DND-41 (cell line): ENCODE measurements at regions not wholly inside any gene's neighbourhood (a gene's known extent, or its start where the extent isn't known, plus 50 kb on each side); places are given as distances from the start of the nearest gene placed in this dataset.
"Not testable (repeated sequence)": the region's sequence is repeated elsewhere in the genome, so short reads cannot be mapped to it uniquely, and the experiment has no call there.

Source experiments
- ATAC-seq: fragments of 200-7000 bp; cut with Tn5 transposase; 3 replicates; pipeline ENCODE4 v1.9.1; 2021; ENCODE audit warnings: low read depth; ENCODE audit not compliant: insufficient read depth
- DNase-seq: peaks from one replicate; pipeline ENCODE4 v3.0.0-alpha.2; 2020
- H2AFZ ChIP-seq: 2 replicates; pipeline ENCODE4 v1.6.0; 2012; ENCODE audit warnings: low read depth, low read length
- H3K27ac ChIP-seq: 2 replicates; pipeline ENCODE4 v1.5.1; 2012; ENCODE audit warnings: low read length, inconsistent platforms
- H3K27me3 ChIP-seq: fragments of 200-600 bp; sonication (generic); 2 replicates; pipeline ENCODE4 v1.6.0; 2012; ENCODE audit warnings: low read length, mild to moderate bottlenecking, inconsistent platforms; ENCODE audit not compliant: insufficient read depth, poor library complexity
- H3K36me3 ChIP-seq: 2 replicates; pipeline ENCODE4 v1.5.1; 2012; ENCODE audit warnings: low read length, inconsistent platforms; ENCODE audit not compliant: insufficient read depth
- H3K4me1 ChIP-seq: 2 replicates; pipeline ENCODE4 v1.5.1; 2012; ENCODE audit warnings: mild to moderate bottlenecking, low read length; ENCODE audit not compliant: insufficient read depth
- H3K4me2 ChIP-seq: 2 replicates; pipeline ENCODE4 v1.6.0; 2012; ENCODE audit warnings: mild to moderate bottlenecking, moderate library complexity, low read length, inconsistent platforms; ENCODE audit not compliant: insufficient read depth
- H3K4me3 ChIP-seq, 2 experiments: fragments of 200-600 bp in 1 of 2; shearing (Covaris generic) in 1 of 2; 2 replicates each; pipeline ENCODE4 v1.5.1; 2012 to 2016; ENCODE audit warnings: inconsistent platforms in 2 of 2, low read length in 2 of 2, mild to moderate bottlenecking in 2 of 2, low read depth in 1 of 2, moderate library complexity in 1 of 2
- H3K79me2 ChIP-seq: 2 replicates; pipeline ENCODE4 v1.6.0; 2012; ENCODE audit warnings: low read length, inconsistent platforms; ENCODE audit not compliant: insufficient read depth
- H3K9ac ChIP-seq: 2 replicates; pipeline ENCODE4 v1.6.0; 2012; ENCODE audit warnings: low read depth, mild to moderate bottlenecking, inconsistent platforms, low read length, moderate library complexity
- H3K9me3 ChIP-seq: 2 replicates; pipeline ENCODE4 v1.5.1; 2012; ENCODE audit warnings: low read length, moderate library complexity, mild to moderate bottlenecking, inconsistent platforms; ENCODE audit not compliant: insufficient read depth, severe bottlenecking
- H4K20me1 ChIP-seq: 2 replicates; pipeline ENCODE4 v1.6.0; 2012; ENCODE audit warnings: low read length; ENCODE audit not compliant: insufficient read depth
- EZH2 ChIP-seq: IDR thresholded peaks from 3 replicates; pipeline ENCODE4 v1.6.1; 2012; ENCODE audit warnings: borderline replicate concordance, low read depth, mild to moderate bottlenecking, moderate library complexity, low read length, inconsistent platforms; ENCODE audit not compliant: severe bottlenecking
- TF ChIP-seq, protein P1 (sequence below): IDR thresholded peaks from 2 replicates; pipeline ENCODE4 v1.5.1; 2012; ENCODE audit warnings: borderline replicate concordance, low read length, moderate library complexity, mild to moderate bottlenecking; ENCODE audit not compliant: poor library complexity, severe bottlenecking; ENCODE audit errors: extremely low read depth

- Histone ChIP-seq H3K9ac (no peak overlapping the region), H3K4me2 (no peak overlapping the region)
- no peak for DNase-seq
Observed at GRCh38 chrX:4638036-4638435, 924.6 kb upstream of the PRKX start.

DNA sequence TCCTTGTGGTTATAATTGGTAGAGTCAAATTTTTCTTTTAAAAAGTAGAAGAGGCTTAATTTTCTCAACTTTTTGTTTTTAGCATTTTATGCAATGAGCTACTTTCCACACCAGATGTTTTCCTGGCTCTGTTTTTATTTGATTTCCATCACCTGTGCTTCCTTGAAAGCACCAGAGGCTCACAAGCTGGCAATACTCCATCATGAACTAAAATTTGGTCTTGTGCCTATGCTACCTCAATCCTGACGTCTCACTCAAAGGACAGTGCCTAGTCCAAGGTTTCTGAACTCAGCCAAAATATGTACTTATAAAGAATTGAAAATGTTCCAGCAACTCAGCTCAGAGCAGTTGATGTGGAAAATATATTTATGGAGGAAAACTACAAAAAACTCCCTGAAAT is 914.0 kb upstream of the PRKX start:
- Histone ChIP-seq H3K9me3 (no peaks in the 10 kb centered on the region), H2AFZ (no peak overlapping the region), H4K20me1 (no peaks in the 10 kb centered on the region), H3K36me3 (no peaks in the 10 kb centered on the region), H3K27ac (no peak overlapping the region), H3K79me2 (no peaks in the 10 kb centered on the region), H3K27me3 (no peaks in the 10 kb centered on the region), H3K4me2 (no peak overlapping the region), H3K9ac (no peak overlapping the region), H3K4me3 (no peak overlapping the region), H3K4me1 (no peaks in the 10 kb centered on the region)
- DNase-seq = no peak
- ATAC-seq = no peak
- TF ChIP-seq, protein P1, sequence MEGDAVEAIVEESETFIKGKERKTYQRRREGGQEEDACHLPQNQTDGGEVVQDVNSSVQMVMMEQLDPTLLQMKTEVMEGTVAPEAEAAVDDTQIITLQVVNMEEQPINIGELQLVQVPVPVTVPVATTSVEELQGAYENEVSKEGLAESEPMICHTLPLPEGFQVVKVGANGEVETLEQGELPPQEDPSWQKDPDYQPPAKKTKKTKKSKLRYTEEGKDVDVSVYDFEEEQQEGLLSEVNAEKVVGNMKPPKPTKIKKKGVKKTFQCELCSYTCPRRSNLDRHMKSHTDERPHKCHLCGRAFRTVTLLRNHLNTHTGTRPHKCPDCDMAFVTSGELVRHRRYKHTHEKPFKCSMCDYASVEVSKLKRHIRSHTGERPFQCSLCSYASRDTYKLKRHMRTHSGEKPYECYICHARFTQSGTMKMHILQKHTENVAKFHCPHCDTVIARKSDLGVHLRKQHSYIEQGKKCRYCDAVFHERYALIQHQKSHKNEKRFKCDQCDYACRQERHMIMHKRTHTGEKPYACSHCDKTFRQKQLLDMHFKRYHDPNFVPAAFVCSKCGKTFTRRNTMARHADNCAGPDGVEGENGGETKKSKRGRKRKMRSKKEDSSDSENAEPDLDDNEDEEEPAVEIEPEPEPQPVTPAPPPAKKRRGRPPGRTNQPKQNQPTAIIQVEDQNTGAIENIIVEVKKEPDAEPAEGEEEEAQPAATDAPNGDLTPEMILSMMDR = no peak
- no peak for TF ChIP-seq EZH2

More at GRCh38 chrX:4638036-4638435, 924.6 kb upstream of the PRKX start:
- H3K36me3 ChIP-seq = no peaks in the 10 kb centered on the region
- no peak overlapping the region for H2AFZ ChIP-seq
- TF ChIP-seq, protein P1 = no peak
- no peak for TF ChIP-seq EZH2
- no peaks in the 10 kb centered on the region for H3K4me1 ChIP-seq
- no peaks in the 10 kb centered on the region for H3K79me2 ChIP-seq
- no peak overlapping the region for H3K27ac ChIP-seq
- H3K27me3 ChIP-seq = no peaks in the 10 kb centered on the region
- H4K20me1 ChIP-seq = no peaks in the 10 kb centered on the region
- H3K4me3 ChIP-seq = no peak overlapping the region
- no peaks in the 10 kb centered on the region for H3K9me3 ChIP-seq
- ATAC-seq = no peak

GRCh38 chrX:4622486-4623167 is 909.2 kb upstream of the PRKX start:
- H3K27ac ChIP-seq = no peak overlapping the region
- no peak overlapping the region for H3K4me2 ChIP-seq
- no peak overlapping the region for H2AFZ ChIP-seq
- no peak overlapping the region for H3K4me3 ChIP-seq
- H3K9ac ChIP-seq = no peak overlapping the region
- no peaks in the 10 kb centered on the region for H3K27me3 ChIP-seq
- H3K36me3 ChIP-seq = no peaks in the 10 kb centered on the region
- no peak for TF ChIP-seq EZH2
- TF ChIP-seq, protein P1 = no peak
- ATAC-seq (no peak), DNase-seq (no peak)
- no peaks in the 10 kb centered on the region for H3K4me1 ChIP-seq
- H3K79me2 ChIP-seq = no peaks in the 10 kb centered on the region
- H4K20me1 ChIP-seq = no peaks in the 10 kb centered on the region
- H3K9me3 ChIP-seq = no peaks in the 10 kb centered on the region

- not testable (repeated sequence) for H3K79me2 ChIP-seq, DNase-seq, H4K20me1 ChIP-seq, H3K27ac ChIP-seq, H3K4me3 ChIP-seq, H3K9ac ChIP-seq, ATAC-seq, H3K9me3 ChIP-seq, H3K36me3 ChIP-seq, H2AFZ ChIP-seq, H3K27me3 ChIP-seq, H3K4me2 ChIP-seq, H3K4me1 ChIP-seq
Observed at GRCh38 chrX:4613651-4614050, 900.2 kb upstream of the PRKX start.
